ENCODE measurements at regions not wholly inside any gene's neighbourhood (a gene's known extent, or its start where the extent isn't known, plus 50 kb on each side); places are given as distances from the start of the nearest gene placed in this dataset.

- ATAC-seq (no peak), DNase-seq (no peak)
- TF ChIP-seq CTCF (IDR thresholded peaks at IDR 0.05) (no peak), POLR2A (IDR thresholded peaks at IDR 0.05) (no peak)
- Histone ChIP-seq H3K27me3 (no peaks in the 10 kb centered on the region), H3K27ac (no peak overlapping the region), H3K4me1 (peaks cover 15% of the 10 kb centered on the region), H3K36me3 (replicated peaks in 1 of 2; ENCODE audit: insufficient read depth in 1 of 2, low read depth in 2 of 2) (no peaks in the 10 kb centered on the region), H3K4me3 (no peak overlapping the region), H3K9me3 (no peaks in the 10 kb centered on the region)
- intact Hi-C loops (cut with DNase I), result no loop called here
- 85 to 86% methylated on average over 6 of the region's 6 CpGs for WGBS, 2 donors
These were observed 795.1 kb upstream of the HS6ST1 start for GRCh38 chr2:129113776-129114175.

- 69 to 83% methylated on average over 2 of the region's 2 CpGs for WGBS, 2 donors
- Histone ChIP-seq H3K27ac (peak overlapping the region in 3 of 4 donors; percentile 28 to 50 (median 48)), H3K27me3 (no peaks in the 10 kb centered on the region), H3K4me1 (peaks cover 15% of the 10 kb centered on the region), H3K9me3 (no peaks in the 10 kb centered on the region), H3K4me3 (no peak overlapping the region), H3K36me3 (replicated peaks in 1 of 2; ENCODE audit: insufficient read depth in 1 of 2, low read depth in 2 of 2) (no peaks in the 10 kb centered on the region)
- intact Hi-C loops (cut with DNase I), result no loop called here
- ATAC-seq (peak; percentile 45), DNase-seq (peak in 1 of 4 donors; percentile 10)
- TF ChIP-seq POLR2A (IDR thresholded peaks at IDR 0.05), result no peak
- TF ChIP-seq CTCF (IDR thresholded peaks at IDR 0.05), result no peak
These were observed 798.8 kb upstream of the HS6ST1 start for GRCh38 chr2:129117434-129117833.

GRCh38 chr2:129118296-129118695 is 799.6 kb upstream of the HS6ST1 start:
- H3K36me3 ChIP-seq (replicated peaks in 1 of 2; ENCODE audit: insufficient read depth in 1 of 2, low read depth in 2 of 2), result no peaks in the 10 kb centered on the region
- no peak for TF ChIP-seq POLR2A (IDR thresholded peaks at IDR 0.05)
- no peak for TF ChIP-seq CTCF (IDR thresholded peaks at IDR 0.05)
- H3K9me3 ChIP-seq, result no peaks in the 10 kb centered on the region
- peaks cover 15% of the 10 kb centered on the region for H3K4me1 ChIP-seq
- no peaks in the 10 kb centered on the region for H3K27me3 ChIP-seq
- intact Hi-C loops (cut with DNase I), result no loop called here
- H3K27ac ChIP-seq, result peak overlapping the region in 3 of 4 donors; percentile 36 to 50 (median 48)
- ATAC-seq (no peak), DNase-seq (no peak)
- no peak overlapping the region for H3K4me3 ChIP-seq

- H3K9me3 ChIP-seq, result no peaks in the 10 kb centered on the region
- no peak overlapping the region for H3K4me3 ChIP-seq
- H3K27me3 ChIP-seq, result no peaks in the 10 kb centered on the region
- WGBS, 2 donors, result 43 to 47% methylated on average over 4 of the region's 4 CpGs
- H3K27ac ChIP-seq, result peak overlapping the region in 1 of 4 donors; percentile 18
- TF ChIP-seq POLR2A (IDR thresholded peaks at IDR 0.05) (no peak), CTCF (IDR thresholded peaks at IDR 0.05) (no peak)
- DNase-seq, result no peak
- ATAC-seq, result peak; percentile 70
- intact Hi-C loops (cut with DNase I), result no loop called here
- H3K4me1 ChIP-seq, result peaks cover 37% of the 10 kb centered on the region
- no peaks in the 10 kb centered on the region for H3K36me3 ChIP-seq (replicated peaks in 1 of 2; ENCODE audit: insufficient read depth in 1 of 2, low read depth in 2 of 2)
These were observed 810.4 kb upstream of the HS6ST1 start for GRCh38 chr2:129129087-129129486.
